ENCODE measurements at regions not wholly inside any gene's neighbourhood (a gene's known extent, or its start where the extent isn't known, plus 50 kb on each side); places are given as distances from the start of the nearest gene placed in this dataset.

- no peaks in the 10 kb centered on the region for H3K36me3 Mint-ChIP-seq (ENCODE audit: insufficient read depth, unreplicated experiment)
- H3K4me1 Mint-ChIP-seq (ENCODE audit: insufficient read depth, unreplicated experiment), result no peaks in the 10 kb centered on the region
- no peaks in the 10 kb centered on the region for H3K9me3 Mint-ChIP-seq (ENCODE audit: unreplicated experiment)
- intact Hi-C loops (cut with micrococcal nuclease), result loop anchor here (5.0 kb wide), 3 partner anchors 149 to 1254 kb away; no protein-coding TSS in a partner anchor
- H3K4me3 Mint-ChIP-seq (ENCODE audit: unreplicated experiment), result no peak overlapping the region
- DNase-seq (ENCODE audit: unreplicated experiment), result no peak
- H3K27ac Mint-ChIP-seq (ENCODE audit: low read depth, unreplicated experiment), result no peak overlapping the region
- CTCF ChIA-PET, result interaction anchor here (0.6 to 1.4 kb wide), 11 partner anchors 15 to 1494 kb away, joined by 3 to 6 read pairs (median 4); no protein-coding TSS in a partner anchor
- POLR2A ChIA-PET, result no interaction called here
- H3K27me3 Mint-ChIP-seq (ENCODE audit: insufficient read depth, unreplicated experiment), result peaks cover 37% of the 10 kb centered on the region
- no peak for TF ChIP-seq CTCF (IDR thresholded peaks at IDR 0.05; ENCODE audit: unreplicated experiment)
- no TSS peak for BruUV-seq (replicated peaks)
Observed at GRCh38 chr6:18598551-18599264, 211.6 kb downstream of the RNF144B start.

- H3K27ac Mint-ChIP-seq (ENCODE audit: low read depth, unreplicated experiment), result no peak overlapping the region
- H3K4me1 Mint-ChIP-seq (ENCODE audit: insufficient read depth, unreplicated experiment), result no peaks in the 10 kb centered on the region
- peaks cover 46% of the 10 kb centered on the region for H3K27me3 Mint-ChIP-seq (ENCODE audit: insufficient read depth, unreplicated experiment)
- no peak overlapping the region for H3K4me3 Mint-ChIP-seq (ENCODE audit: unreplicated experiment)
- intact Hi-C loops (cut with micrococcal nuclease), result no loop called here
- no peaks in the 10 kb centered on the region for H3K36me3 Mint-ChIP-seq (ENCODE audit: insufficient read depth, unreplicated experiment)
- DNase-seq (ENCODE audit: unreplicated experiment), result no peak
- TF ChIP-seq CTCF (IDR thresholded peaks at IDR 0.05; ENCODE audit: unreplicated experiment), result no peak
- no peaks in the 10 kb centered on the region for H3K9me3 Mint-ChIP-seq (ENCODE audit: unreplicated experiment)
- ChIA-PET CTCF (interaction anchor here (0.6 to 2.0 kb wide), 4 partner anchors 150 to 1491 kb away, joined by 3 to 8 read pairs (median 3); partner anchors contain the start of gene RNF144B), POLR2A (no interaction called here)
- no TSS peak for BruUV-seq (replicated peaks)
Observed at GRCh38 chr6:18600255-18600654, 213.1 kb downstream of the RNF144B start.

- Mint-ChIP-seq H3K27ac (ENCODE audit: low read depth, unreplicated experiment) (no peak overlapping the region), H3K9me3 (ENCODE audit: unreplicated experiment) (no peaks in the 10 kb centered on the region), H3K36me3 (ENCODE audit: insufficient read depth, unreplicated experiment) (no peaks in the 10 kb centered on the region), H3K4me3 (ENCODE audit: unreplicated experiment) (no peak overlapping the region), H3K4me1 (ENCODE audit: insufficient read depth, unreplicated experiment) (no peaks in the 10 kb centered on the region), H3K27me3 (ENCODE audit: insufficient read depth, unreplicated experiment) (peaks cover 53% of the 10 kb centered on the region)
- ChIA-PET POLR2A (interaction anchor here (0.6 kb wide), 1 partner anchor 39 kb away, joined by 3 read pairs; no protein-coding TSS in a partner anchor), CTCF (interaction anchor here (2.0 kb wide), 1 partner anchor 149 kb away, joined by 8 read pairs; no protein-coding TSS in a partner anchor)
- no TSS peak for BruUV-seq (replicated peaks)
- intact Hi-C loops (cut with micrococcal nuclease), result no loop called here
- TF ChIP-seq CTCF (IDR thresholded peaks at IDR 0.05; ENCODE audit: unreplicated experiment), result no peak
- DNase-seq (ENCODE audit: unreplicated experiment), result no peak
Observed at GRCh38 chr6:18601516-18602020, 214.4 kb downstream of the RNF144B start.

GRCh38 chr6:18602931-18603330, 215.8 kb downstream of the RNF144B start:
- Mint-ChIP-seq H3K27me3 (ENCODE audit: insufficient read depth, unreplicated experiment) (peaks cover 53% of the 10 kb centered on the region), H3K4me3 (ENCODE audit: unreplicated experiment) (no peak overlapping the region), H3K9me3 (ENCODE audit: unreplicated experiment) (no peaks in the 10 kb centered on the region), H3K4me1 (ENCODE audit: insufficient read depth, unreplicated experiment) (no peaks in the 10 kb centered on the region), H3K36me3 (ENCODE audit: insufficient read depth, unreplicated experiment) (no peaks in the 10 kb centered on the region), H3K27ac (ENCODE audit: low read depth, unreplicated experiment) (no peak overlapping the region)
- ChIA-PET CTCF (interaction anchor here (0.6 to 1.4 kb wide), 6 partner anchors 8 to 1573 kb away, joined by 3 to 8 read pairs (median 3); no protein-coding TSS in a partner anchor), POLR2A (no interaction called here)
- intact Hi-C loops (cut with micrococcal nuclease), result no loop called here
- DNase-seq (ENCODE audit: unreplicated experiment), result no peak
- no peak for TF ChIP-seq CTCF (IDR thresholded peaks at IDR 0.05; ENCODE audit: unreplicated experiment)
- BruUV-seq (replicated peaks), result no TSS peak

Data from MCF 10A (cell line).